Kidney tubule cell (primary cell): ENCODE measurements at regions not wholly inside any gene's neighbourhood (a gene's known extent, or its start where the extent isn't known, plus 50 kb on each side); places are given as distances from the start of the nearest gene placed in this dataset.
"Not testable (repeated sequence)": the region's sequence is repeated elsewhere in the genome, so short reads cannot be mapped to it uniquely, and the experiment has no call there.

Experiments
- DNase-seq: peaks from one replicate; pipeline ENCODE4 v3.0.0-alpha.2; 2018; ENCODE audit warnings: low spot score

DNA sequence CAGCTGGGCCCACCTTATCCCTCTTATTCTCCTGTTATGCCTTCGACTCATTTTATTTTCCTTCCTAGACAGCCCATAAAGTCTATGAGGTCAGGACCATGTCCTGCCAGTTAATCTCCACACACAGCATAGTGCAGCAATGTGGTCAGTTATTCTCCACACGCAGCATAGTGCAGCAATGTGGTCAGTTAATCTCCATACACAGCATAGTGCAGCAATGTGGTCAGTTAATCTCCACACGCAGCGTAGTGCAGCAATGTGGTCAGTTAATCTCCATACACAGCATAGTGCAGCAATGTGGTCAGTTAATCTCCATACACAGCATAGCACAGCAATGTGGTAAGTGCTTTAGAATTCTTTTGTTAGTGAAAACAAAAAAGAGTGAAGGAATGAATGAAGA, 77.8 kb downstream of the TEX36 start:
- no peak for DNase-seq

DNA sequence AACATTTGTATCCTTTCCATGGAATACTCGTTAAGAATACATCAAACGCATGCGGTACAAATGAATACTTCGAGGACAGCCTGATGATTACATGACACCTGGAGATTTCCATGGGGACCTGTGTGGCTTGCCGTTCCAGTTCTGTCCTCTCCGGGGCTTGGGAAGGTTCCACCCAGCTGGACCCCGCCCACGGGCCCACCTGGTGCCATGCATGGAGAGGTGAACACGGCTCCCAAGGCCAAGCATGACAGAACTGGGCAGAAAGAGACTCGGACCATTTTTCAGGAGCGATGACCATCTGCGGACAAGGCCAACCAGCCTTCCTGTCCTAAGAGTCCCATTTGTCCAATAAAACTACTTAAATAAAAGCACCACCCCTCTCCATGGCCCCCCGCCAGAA, 80.1 kb downstream of the TEX36 start:
- DNase-seq = no peak

DNA sequence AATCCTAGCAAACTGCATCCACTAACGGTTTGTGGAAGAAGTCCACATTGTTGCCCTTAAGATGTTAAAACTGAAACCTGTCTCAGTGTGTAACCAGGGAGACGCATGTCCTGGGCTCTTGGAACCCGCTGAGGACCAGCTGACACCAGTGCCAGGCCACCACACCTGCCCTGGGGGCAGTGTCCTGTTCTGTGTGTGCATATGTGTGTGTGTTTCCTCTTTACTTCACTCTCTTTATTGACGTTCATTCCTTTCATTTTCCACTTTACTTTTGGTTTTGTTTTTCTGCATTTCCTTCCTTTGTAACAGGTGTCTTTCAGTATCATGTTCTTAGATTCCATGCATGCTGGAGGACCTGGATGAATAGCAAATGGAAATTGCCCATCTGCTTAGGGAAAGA, 83.8 kb downstream of the TEX36 start:
- no peak for DNase-seq

DNA sequence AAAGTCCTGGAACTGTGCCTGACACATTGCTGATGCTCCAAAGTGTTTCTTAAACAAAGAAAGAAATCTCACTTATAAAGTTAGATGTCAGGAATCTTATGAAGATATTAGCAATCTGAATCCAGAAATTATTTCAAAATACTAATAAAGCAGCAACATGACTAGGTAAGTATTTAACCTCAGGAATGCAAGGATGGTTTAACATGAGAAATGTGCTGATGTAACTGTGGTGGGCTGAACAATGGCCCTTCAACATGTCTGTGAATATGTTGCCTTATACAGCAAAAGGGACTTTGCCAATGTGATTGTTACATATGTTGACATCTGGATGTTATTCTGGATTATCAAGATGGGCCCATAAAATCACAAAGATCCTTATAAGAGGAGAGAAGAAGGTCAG, 87.1 kb downstream of the TEX36 start:
- DNase-seq = no peak

DNA sequence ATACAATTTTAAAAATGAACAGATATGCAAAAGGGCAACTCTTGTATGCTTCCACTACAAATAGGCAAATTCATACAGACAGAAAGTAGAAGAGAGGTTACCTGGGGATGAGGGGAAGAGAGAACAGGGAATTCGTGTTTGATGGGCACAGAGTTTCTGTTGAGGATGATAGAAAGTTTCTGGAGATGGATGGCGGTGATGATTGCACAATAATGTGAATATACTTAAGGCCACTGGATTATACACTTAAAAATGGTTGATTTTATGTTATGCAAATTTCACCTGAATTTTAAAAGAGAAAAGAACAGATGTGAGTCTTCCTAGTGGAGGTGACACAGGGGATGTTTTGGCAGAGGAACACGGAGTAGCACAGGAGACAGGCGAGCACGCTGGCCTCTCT, 89.3 kb downstream of the TEX36 start:
- no peak for DNase-seq

DNA sequence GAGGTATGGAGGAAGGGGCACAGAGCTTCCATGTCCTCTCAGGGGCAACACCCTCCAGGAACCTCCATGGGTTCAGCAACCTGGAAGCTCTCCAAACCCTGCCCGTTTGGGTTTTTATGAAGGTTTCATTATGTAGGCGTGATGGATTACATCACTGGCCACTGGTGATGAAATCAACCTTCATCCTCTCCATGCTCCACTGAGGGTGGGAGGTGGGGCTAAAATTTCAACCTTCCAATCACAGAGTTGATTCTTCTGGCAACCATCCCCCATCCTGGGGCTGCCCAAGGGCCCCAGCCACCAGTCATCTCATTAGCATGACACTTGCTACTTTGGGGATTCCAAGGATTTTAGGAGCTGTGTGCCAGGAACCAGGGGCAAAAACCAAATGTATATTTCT, 90.1 kb downstream of the TEX36 start:
- DNase-seq = no peak

DNA sequence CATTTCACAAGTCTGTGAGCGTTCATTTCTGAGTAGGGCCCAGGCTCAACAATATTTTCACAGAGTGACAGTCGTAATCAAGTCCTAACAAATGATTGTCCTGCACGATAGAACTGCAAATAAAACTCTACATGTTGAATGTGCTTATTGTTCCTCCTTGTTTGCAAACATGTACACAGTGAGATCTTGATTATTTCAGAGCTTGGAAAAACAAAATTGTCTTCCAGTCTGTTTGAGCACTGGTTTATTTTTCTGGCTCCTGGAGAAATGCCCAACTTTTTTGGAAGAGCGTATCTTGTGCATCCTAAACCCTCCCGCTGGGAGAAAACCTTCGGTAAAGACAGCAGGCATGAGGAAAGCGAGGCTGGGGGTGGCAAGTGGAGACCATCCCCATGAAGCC, 91.1 kb downstream of the TEX36 start:
- no peak for DNase-seq

DNA sequence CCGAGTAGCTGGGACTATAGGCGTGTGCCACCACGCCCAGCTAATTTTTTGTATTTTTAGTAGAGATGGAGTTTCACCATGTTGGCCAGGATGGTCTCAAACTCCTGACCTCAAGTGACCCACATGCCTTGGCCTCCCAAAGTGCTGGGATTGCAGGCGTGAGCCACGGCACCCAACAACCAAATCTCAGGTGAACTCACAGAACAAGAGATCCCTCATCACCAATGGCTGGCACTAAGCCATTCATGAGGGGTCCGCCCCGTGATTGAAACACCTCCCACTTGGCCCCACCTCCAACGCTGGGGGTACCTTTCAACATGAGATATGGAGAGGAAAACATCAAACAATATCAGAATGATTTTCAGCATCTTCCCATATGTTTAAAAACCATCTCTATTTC, 94.2 kb downstream of the TEX36 start:
- not testable (repeated sequence) for DNase-seq

DNA sequence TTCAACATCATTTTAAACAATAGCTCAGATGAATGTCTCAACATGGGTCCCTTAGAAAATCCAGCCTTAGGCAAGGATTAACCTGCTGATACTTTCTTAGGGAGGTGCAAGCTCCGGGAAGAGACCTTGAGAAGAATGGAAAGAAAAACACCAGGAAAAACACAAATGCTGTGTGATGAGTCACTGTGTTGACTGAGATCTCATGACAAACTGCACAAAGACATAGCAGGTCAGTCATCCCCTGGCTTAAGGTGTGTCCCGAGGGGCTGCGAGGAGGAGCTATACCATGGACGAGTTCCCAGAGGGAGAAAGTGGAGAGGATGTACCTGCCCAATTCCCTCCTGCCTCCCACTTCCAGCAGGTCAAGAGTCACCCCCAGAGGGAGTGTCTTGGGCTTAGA, 98.0 kb downstream of the TEX36 start:
- DNase-seq = peak; percentile 5

DNA sequence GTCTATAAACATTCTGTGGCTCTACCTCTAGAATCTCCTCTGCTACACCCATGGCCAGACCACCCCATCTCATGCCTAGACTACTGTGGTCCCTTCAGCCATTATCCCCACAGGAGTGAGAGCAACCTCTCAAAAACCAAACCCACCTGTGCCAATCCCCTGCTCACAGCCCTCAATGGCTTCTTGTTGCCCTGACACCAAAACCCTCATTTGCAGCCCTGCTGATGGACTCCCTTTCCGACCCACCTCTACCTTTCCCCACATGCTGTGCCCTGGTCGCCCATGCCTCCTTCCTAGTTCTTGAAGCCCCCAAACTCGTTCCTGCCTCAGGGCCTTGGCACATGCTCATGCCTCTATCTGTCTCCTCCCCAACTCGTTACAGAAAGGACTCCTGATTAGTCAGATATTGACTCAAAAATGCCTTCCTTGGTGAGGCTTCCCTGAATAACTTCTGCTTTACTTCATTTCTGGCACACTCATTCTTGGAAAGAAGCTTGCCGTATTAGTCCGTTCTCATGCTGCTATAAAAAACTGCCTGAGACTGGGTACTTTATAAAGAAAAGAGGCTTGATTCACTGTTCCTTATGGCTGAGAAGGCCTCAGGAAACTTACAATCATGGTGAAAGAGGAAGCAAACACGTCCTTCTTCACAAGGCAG, 104.2 kb downstream of the TEX36 start:
- no peak for DNase-seq

DNA sequence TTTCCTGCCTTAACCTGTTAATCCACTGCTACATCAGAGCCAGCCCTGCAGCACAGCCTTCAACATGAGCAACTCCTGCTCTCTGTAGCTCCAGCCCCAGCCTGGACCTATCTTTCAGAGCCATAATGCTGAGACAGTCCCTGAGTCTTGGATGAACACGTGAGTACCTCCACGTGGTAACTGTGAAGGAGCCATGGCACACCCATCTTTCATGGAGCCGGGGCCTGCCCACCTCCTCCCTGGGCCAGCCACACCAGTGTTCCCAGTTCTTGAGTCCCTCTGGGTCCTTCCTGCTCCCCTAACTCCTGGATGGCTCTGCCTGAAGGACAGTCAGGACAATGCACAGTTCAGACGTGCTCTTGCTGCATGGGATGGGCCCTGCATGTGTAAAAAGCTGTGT, 107.1 kb downstream of the TEX36 start:
- no peak for DNase-seq

DNA sequence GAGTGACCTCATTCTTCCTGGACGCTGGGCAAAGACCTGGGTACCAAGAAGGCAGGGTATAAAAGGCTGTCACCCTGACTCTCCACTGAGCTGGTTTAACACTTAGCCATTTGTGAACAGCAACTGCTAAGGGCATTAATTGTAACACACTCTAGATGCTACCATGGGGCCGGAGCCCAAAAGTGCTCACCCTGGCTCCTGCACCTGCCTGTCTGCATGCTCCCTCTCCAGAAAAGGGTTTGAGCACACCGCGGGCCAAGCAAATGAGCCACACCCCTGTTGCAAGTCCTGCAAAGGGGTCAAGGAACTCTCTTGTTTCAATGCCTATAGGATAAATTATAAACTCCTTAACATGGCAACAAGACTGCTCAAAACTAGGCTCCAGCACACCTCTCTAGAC, 114.8 kb downstream of the TEX36 start:
- DNase-seq = no peak

DNA sequence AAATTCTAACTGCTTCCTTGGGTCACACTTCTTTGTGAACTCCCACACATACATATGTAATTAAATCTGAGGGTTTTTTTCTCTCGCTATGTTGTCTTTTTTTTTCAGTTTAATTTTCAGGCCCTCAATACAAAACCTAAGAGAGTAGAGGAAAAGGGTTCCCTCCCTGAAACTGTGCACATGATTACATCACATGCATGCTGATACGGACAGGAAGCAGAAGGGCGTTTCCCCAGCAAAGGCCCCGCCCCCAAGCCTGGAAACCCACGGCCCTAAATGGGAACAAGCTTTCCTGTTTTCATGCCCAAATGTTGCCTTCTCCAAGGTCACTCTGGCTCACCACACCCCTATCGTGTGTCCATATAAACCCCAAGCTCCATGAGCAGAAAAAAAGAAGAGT, 115.4 kb downstream of the TEX36 start:
- no peak for DNase-seq

DNA sequence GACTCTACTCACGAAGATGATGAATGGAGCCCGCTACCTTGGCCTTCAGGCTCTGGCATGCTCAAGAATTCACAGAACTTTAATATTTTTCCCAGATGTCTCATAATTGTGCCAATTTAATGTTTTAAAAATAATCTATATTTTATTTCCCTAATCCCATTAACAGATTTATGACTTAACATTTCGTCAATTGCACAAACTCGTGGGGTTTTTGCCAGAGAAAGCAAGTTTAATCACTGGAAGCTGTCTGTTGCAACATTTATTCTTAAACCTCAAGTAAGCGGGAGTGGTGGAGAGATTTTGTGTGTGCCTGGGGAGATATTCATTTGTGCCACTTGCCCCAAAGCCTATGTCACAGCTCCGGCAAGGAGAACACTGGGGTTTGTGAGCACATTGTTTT, 117.9 kb downstream of the TEX36 start:
- DNase-seq = no peak

DNA sequence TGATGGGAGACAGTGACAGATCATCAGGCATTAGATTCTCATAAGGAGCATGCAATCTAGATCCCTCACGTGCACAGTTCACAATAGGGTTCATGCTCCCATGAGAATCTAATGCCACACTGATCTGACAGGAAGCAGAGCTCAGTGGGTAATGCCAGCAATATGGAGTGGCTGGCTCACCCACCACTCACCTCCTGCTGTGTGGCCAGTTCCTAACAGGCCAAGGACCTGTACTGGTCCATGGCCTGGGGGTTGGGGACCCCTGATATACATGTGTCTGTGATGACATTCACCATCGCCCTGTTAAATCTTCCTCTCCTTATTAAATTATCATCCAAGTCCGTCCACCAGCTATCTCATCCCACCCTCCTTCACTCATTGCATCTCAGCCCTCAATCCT, 118.4 kb downstream of the TEX36 start:
- no peak for DNase-seq

DNA sequence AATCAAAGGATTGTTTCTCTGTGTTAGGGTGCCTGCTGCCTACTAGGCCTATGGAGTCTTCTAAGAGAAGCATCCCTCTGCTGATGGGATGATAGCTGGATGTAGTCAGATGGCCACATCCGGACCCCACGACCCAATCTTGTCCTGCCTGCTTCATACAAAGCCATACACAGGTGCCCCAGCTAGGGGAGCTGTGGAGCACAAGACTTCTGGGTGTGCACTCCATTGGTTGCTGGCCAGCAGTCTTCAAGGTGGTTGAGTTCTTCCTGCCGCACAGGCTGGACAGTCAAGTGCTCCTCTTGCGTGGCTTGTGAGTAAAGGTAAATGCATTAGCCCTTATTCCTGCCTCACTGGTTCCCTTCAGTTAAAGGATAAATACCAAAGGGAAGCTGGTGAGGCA, 120.2 kb downstream of the TEX36 start:
- DNase-seq = no peak

DNA sequence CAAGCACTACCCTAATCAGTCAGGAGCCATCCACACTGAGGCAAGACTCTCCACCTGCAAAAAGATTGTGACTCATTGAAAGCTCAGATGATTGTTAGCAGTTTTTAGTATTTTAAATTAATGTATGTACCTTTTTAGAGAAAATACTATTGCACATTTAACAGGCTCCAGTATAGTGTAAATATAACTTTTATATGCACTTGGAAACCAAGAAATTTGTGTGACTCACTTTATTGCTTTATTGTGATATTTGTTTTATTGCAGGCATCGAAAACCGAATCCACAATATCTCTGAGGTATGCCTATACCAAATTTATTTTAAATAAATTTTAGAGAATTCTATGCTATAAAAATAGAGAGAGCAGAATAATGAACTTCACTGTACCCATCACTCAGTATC, 122.0 kb downstream of the TEX36 start:
- no peak for DNase-seq

DNA sequence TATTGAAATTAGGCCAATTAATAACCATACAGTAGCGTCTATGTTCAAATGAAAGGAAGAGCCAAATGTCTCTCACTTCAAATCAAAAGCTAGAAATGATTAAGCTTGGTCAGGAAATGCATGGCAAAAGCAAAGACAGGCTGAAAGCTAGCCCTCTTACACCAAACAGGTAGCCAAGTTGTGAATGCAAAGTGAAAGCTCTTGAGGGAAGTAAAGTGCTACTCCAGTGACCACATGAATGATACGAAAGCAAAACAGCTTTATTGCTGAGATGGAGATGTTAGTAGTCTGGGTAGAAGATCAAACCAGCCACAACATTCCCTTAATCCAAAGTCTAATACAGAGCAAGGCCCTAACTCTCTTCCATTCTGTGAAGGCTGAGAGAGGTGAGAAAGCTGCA, 123.8 kb downstream of the TEX36 start:
- no peak for DNase-seq

DNA sequence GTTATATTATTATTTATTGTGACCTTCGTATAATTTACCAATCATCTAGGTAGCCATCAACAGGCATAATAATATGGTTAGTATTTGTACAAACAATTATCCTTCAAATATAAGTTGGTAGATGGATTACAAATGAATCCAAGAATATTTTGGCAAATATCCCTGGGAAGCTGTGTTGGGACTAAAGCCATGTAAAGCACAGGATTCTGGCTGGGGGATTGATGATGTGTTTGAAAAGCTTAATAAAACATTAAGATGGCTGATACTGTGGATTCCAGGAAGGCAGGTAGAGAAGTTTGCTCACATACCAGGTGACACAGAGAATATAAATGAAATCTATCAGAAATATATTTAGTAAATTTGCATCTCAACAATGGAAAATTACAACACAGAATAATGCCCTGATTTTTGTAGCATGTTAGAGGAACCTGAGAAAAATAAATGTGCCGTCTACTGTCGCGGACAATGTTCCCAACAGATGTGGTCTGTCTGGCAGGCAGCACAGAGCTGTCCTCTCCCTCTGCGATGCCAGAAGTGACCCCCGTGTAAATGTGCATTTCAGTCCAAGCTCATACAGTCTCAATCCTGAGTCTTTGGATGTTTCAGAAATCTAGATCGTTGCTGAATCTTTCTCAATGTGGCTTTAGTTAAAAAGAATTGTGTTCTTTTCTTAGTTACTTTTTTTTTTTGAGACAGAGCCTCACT, 125.0 kb downstream of the TEX36 start:
- no peak for DNase-seq

DNA sequence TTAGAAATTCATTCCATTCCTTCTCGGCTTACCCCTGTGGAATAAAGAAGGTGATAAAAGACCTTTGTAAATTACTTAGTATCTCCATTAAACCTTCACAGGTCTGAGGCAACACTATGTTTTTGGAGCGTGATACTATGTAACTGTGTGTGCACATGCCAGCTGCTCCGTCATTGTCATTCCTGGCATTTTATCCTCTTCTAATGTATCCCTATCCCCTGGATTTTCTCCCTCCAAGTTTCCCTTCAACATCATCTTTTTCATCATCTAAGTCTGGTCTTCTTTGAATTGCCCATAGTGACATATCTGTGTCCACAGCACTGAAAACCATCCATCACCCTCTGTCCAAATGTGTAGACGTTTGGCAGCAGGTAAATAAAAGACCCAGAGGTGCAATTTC, 125.7 kb downstream of the TEX36 start:
- no peak for DNase-seq

DNA sequence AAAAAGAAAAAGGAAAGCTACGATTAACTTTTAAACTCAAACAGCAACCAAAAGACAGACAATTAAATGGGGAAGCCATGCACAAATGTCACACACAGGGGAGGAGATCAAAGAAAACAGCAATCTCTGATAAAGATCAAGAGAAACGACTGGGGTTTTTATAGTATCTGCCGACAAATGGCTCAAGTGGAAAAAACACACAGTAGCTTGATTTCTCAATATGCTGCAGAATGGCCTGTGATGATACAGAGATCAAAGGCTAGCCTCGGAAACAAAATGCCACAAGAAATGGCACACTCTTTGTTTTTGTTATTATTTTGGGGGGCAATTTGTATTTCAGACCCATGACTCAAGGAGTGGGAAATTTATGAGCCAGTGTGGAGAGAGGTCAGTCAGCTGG, 126.1 kb downstream of the TEX36 start:
- no peak for DNase-seq

DNA sequence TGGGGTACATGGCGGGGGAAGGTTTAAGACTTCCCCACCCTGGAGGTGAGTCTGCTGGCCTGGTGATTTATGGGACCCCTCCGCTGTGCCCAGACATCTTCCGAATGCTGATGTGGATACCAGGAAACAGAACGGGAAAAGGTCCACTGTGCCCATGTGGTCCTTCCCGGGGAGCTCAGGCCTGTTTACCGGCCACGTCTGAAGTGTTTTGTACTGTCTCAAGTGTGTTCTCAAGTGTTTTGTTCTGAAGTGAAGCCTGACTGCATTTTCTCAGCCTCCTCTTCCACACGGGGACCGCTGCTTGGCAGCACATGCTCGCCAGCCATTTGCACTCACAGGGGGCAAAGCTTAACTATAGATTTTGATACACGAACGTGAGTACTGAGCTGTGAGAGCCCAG, 127.2 kb downstream of the TEX36 start:
- no peak for DNase-seq

DNA sequence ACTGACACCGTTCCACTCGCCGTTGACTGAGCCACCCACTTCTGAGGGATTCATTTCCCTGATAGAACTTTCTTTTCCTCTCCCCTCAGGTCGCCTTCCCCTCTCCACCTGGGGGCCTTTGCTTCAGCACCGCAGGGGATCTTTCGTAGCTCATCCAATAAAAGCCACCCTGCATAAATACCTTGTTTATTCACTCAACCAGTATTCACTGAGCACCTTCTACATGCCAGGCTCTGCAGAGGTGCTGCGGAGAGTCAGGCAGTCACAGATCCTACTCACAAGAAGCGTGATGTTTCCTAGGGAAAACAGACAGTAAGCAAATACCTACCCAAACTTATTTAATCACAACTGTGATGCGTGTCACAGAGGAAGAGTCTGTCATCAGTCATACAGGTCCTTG, 127.7 kb downstream of the TEX36 start:
- DNase-seq = no peak

DNA sequence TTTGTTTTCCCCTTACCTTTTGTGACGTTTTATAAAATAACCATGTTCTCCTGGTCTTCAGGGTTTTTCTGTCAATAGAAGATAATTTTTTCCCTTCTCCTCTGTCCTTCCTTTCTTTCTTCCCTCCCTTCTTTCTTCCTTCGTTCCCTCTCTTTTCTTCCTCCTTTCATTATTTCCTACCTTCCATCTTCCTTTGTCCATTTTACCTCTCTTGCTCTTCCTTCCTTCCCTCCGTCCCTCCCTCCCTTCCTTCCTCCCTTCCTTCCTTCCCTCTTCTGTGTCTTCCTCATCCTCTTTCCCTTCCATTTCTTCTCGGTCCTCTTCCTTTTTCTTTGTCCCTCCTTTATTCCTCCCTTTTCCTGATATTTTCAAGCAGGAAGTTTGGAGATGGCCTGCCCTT, 128.2 kb downstream of the TEX36 start:
- DNase-seq = no peak
